GM04503 (cell line): ENCODE measurements at regions not wholly inside any gene's neighbourhood (a gene's known extent, or its start where the extent isn't known, plus 50 kb on each side); places are given as distances from the start of the nearest gene placed in this dataset.
A peak's percentile ranks its signal among the peaks of the same experiment; 100 is the strongest.
"Not testable (repeated sequence)": the region's sequence is repeated elsewhere in the genome, so short reads cannot be mapped to it uniquely, and the experiment has no call there.

Source experiments
- DNase-seq: peaks from one replicate; pipeline ENCODE4 v3.0.0-alpha.2; 2012; ENCODE audit warnings: low read depth

DNA sequence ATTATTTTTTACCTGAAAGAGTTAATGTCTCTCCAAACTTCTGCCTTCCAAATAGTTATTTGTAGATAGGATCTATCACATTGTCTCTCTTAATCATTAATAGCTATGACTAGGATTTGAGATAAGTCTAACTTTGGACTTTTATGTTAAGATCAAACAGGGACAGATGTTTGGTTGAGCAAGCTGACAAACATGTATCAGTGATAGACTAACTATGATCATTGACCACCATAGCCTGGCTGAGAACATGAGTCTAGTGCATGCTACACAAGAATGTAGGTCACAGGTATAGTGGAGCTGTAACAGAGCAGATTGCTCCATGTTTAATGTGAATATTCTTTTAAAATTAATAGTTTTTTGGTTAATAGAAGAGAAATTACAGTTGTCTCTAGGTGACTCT, 52.0 kb downstream of the SYT15B start:
- DNase-seq: not testable (repeated sequence)

DNA sequence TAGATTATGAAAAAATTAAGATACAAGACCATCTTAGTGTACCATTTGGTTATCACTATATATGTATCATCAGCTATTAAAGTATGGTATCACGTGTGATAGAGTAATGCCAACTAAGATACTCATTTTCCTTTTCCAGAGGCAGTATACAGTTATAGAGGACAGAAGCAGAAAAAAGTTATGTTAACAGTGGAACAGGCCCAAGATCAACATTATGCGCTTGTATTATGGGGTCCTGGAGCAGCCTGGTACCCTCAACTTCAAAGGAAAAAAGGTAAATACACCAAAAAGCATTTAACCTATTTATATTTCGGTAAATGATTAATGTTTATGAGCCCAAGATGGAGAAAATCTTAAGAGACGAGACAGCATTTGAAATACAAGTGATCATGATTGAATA, 52.9 kb downstream of the SYT15B start:
- not testable (repeated sequence) for DNase-seq

DNA sequence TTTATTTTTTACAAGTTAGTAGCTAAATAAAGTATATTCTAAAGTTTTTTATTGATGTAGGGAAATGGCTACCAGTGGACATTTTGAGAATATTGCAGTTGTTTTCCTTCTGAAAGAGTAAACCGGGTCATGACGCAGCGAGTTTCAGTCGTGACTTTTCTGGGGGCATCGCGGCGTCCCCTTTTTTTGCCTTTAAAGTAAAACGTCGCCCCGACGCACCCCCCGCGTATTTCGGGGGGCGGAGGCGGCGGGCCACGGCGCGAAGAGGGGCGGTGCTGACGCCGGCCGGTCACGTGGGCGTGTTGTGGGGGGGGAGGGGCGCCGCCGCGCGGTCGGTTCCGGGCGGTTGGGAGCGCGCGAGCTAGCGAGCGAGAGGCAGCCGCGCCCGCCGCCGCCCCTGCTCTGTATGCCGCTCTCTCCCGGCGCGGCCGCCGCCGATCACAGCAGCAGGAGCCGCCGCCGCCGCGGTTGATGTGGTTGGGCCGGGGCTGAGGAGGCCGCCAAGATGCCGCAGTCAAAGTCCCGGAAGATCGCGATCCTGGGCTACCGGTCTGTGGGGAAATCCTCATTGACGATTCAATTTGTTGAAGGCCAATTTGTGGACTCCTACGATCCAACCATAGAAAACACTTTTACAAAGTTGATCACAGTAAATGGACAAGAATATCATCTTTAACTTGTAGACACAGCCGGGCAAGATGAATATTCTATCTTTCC, 57.5 kb downstream of the SYT15B start:
- DNase-seq: not testable (repeated sequence)

DNA sequence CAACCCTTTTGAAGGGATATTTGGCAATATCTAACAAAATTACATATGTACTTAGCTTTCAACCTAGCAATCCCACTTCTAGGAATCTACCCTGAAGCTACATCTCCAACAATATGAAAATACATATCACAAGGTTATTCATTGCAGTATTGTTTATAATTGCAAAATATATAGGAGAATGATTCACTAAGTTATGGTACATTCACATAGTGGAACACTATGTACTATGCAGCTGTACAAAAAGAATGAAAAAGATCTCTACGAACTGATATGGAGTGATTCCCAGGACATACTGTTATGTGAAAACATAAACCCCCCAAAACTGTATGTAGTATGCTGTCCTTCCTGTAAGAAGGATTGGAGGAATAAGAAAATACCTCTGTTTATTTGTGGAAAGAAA, 62.1 kb downstream of the SYT15B start:
- DNase-seq: not testable (repeated sequence)

DNA sequence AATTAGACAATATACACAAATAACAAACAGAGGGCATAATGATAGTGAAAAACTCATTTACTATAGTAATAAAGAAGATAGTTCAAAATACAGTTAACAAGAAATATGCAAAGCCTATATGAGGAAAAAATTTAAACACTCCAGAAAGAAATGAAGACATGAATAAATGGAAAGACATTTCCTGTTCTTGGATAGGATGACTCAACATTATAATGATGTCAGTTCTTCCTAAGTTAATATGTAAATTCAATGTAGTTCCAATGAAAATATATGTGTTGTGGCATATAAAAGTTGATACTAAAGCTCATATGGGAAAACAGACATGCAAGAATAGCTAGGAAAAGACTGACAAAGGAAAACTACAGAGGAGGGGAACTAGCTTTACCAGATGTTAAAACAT, 63.5 kb downstream of the SYT15B start:
- not testable (repeated sequence) for DNase-seq

- not testable (repeated sequence) for DNase-seq
Observed at GRCh38 chr10:47696170-47696569, 67.2 kb downstream of the SYT15B start.

GRCh38 chr10:47695149-47695548, 68.2 kb downstream of the SYT15B start:
- not testable (repeated sequence) for DNase-seq

DNA sequence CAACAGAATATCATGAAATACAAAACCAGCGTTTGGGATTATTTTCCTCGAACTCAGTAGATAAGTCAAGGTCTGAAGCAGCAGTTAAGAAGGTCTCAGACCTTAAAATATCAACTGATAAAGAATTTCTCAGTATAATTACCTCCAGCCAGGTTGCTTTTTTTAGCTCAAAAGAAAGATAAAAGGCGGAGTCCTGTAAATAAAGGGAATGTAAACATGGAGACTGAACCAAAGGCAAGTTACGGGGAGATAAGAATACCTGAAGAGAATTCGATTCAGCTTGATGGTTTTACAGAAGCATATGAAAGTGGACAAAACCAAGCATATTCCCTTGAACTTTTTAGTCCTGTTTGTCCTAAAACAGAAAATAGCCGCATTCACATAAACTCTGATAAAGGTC, 73.1 kb downstream of the SYT15B start:
- DNase-seq: not testable (repeated sequence)

- not testable (repeated sequence) for DNase-seq
Observed at GRCh38 chr10:47683826-47684475, 79.4 kb downstream of the SYT15B start.

GRCh38 chr10:47681638-47681990, 81.8 kb downstream of the SYT15B start:
- DNase-seq: not testable (repeated sequence)

DNA sequence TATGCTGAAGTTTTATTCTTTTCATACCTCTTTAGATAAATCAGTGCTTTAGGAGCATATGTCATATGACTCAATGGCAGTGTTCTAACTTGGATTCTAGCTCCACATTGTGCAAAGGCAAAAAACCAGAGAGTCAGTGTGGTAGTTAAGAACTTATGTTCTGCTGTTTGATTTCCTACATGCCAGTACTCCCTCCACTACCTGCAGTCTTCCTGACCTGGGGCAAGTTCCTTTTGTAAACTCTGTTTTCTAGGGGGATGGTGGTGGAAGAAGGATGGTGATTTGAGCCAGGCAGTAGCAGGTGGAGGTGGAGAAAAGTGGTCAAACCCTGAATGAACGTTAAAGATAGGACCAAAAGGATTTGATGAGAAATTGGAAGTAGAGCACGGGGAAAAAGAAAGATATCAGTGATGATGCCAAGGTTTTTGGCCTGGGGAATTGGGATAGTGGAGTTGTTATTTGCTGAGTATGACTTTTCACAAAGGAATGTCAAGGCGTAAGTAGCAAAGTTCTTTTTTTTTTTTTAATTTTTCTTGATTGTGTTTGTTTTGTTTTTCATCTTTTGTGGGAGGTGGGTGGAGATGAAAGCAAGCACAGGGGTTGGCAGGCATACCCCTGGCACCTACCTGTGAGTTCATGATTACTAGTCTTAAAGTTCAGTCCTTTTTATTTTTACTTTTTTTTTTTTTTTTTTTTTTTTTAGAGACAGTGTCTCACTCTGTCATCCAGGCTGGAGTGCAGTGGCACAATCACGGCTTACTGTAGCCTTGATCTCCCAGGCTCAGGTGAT, 82.3 kb downstream of the SYT15B start:
- DNase-seq: not testable (repeated sequence)

DNA sequence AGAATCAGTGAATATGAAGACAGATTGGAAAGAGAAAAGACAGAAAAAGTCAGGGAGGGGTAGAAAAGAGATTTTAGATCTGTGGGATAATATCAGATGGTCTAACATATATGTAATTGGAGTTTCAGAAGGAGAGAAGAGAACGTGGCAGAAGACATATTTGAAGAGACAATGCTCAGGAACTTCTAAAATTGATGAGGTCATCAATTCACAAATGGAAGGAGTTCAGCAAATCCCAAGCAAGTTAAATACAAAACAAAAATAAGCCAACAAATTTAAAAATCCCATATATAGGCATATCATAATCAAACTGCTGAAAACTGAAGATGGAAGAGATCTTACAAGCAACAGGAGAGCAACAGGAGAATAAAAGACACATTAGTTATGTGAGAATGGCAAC, 87.3 kb downstream of the SYT15B start:
- DNase-seq: not testable (repeated sequence)

DNA sequence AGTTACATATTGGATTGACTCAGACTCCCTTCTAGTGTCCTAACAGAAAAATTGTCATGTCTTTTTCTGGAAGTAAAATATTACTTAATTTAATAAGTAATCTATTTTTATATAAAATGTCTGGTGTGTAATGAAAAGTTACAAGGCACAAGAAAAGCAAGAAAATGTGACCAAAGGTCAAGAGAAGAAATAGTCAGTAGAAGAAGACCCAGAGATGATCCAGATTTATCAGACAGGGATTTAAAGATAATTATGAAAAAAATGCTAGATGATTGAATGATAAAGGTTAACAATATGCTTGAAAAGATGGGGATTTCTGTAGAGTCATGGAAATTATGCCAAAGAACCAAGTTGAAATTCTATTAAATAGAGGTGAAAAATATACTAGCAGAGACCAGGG, 87.8 kb downstream of the SYT15B start:
- DNase-seq: not testable (repeated sequence)

GRCh38 chr10:47673128-47673527, 90.3 kb downstream of the SYT15B start:
- DNase-seq: not testable (repeated sequence)

DNA sequence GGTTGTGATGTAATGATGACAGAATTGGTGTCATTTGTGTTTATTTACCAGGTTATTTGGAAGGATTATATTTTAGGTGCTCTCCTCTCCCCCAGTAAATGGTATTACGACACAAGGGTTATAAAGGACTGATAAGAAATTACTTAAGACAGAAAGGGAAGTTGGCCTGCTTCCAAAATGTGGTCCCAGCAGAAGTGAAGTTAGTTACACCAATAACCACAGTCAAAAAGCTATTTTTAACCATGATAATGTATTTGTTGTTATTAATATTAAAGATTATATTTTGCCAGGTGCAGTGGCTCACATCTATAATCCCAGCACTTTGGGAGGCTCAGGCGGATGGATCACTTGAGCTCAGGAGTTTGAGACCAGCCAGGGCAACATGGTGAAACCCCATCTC, 92.5 kb downstream of the SYT15B start:
- DNase-seq: not testable (repeated sequence)

- DNase-seq: not testable (repeated sequence)
Observed at GRCh38 chr10:47661955-47662577, 101.3 kb downstream of the SYT15B start.

GRCh38 chr10:47656732-47657131, 106.7 kb downstream of the SYT15B start:
- DNase-seq: not testable (repeated sequence)

- DNase-seq: not testable (repeated sequence)
Observed at GRCh38 chr10:47654161-47654560, 109.2 kb downstream of the SYT15B start.

- not testable (repeated sequence) for DNase-seq
Observed at GRCh38 chr10:47648594-47648993, 114.8 kb downstream of the SYT15B start.

DNA sequence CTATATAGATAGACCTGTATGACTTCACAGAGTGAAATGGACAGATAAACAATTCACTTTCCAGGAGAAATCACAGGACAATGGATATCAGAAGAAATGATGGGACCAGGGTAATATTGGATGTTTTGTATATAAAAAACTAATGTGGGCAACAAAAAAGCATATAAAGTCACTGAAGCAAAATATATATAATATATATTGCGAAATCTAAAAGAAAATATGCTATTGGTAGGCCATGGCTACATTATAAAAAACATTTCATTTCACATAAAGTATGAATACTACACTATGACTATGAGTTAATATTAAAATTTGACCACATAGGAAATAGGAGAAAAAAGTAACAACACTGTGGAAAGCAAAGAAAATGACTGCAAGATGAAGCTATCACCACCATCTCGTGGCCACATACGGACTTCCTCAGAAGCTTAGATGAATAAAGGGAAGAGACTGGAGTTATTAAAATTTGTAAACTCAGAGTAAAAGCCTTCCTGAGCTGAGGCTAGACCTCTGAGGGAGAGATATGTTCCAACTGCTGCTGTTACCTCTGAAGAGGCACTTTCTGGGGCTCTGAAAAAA, 115.8 kb downstream of the SYT15B start:
- not testable (repeated sequence) for DNase-seq

GRCh38 chr10:47646686-47647273, 116.6 kb downstream of the SYT15B start:
- peak; percentile 3 for DNase-seq
